GM18498 (cell line): ENCODE measurements at regions not wholly inside any gene's neighbourhood (a gene's known extent, or its start where the extent isn't known, plus 50 kb on each side); places are given as distances from the start of the nearest gene placed in this dataset.

Source experiments
- ATAC-seq: cut with Tn5 transposase; IDR thresholded peaks from one replicate; pipeline ENCODE4 v1.9.1; 2021; ENCODE audit warnings: mild to moderate bottlenecking, moderate library complexity; ENCODE audit not compliant: unreplicated experiment

DNA sequence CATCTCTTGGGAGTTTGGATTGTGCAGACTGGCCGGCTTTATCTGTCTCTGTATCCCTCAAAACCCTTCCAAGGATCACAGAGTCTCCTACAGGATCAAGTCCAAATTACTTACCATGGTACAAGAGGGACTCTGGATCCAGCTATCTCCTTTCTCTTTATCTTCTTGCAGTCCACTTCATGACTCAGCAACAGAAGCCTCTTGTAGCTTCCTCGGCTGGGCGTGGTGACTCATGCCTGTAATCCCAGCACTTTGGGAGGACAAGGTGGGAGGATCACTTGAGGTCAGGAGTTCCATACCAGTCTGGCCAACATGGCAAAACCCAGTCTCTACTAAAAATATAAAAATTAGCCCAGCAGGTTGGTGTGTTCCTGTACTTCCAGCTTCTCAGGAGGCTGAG is 189.7 kb downstream of the BCAT1 start:
- no peak for ATAC-seq

- ATAC-seq, result no peak
These were observed 192.3 kb downstream of the BCAT1 start for GRCh38 chr12:24756479-24757024.

- ATAC-seq, result no peak
These were observed 193.9 kb downstream of the BCAT1 start for GRCh38 chr12:24754690-24755638.

DNA sequence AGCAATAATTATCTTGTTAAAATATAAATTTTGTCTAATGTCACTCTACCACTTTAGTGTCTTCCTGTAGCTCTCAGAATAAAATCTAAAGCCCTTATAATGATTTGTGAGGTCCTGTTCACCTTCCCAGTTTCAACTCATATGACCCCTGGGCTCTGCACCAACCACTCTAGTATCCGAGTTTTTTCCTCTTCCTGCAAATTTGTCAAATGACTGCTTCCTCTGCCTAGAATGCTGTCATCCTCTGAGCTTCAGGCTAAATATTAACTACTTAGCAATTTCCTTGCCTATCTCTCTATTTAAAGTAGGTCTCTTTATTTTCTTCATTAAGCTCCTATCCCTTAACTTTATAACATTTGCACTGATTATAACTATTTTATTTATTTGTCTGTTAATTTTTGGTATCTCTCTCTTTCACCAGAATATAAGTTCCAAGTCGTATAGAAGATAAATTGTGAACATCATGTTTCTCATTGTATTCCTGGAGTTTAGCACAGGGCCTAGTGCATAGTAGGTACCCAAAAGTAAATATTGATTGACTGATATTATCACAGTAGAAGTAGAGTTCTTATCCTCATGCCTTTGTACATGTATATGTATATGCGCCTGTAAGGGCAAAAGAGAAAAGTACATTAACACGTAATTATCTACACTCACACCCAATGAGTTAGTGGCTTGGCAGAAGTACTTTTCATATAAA is 196.0 kb downstream of the BCAT1 start:
- no peak for ATAC-seq

DNA sequence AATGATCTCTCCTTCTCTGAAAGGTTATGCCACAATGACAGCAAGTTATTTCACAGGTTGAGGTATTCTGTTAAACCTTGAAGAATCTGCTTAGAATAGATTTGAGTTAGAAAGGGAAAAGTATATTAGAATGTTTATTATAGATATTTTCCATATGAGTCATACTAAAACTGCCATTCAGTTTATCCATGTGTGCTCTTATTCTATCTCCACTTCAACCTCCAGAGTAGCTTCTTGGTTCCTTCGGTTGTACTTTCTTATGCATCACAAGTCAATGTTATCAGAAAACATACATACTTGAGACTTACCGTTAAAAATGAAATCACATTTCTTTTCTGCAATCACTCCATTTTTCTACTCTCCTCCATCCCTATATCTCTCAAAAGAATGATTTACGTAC is 197.7 kb downstream of the BCAT1 start:
- ATAC-seq, result no peak

DNA sequence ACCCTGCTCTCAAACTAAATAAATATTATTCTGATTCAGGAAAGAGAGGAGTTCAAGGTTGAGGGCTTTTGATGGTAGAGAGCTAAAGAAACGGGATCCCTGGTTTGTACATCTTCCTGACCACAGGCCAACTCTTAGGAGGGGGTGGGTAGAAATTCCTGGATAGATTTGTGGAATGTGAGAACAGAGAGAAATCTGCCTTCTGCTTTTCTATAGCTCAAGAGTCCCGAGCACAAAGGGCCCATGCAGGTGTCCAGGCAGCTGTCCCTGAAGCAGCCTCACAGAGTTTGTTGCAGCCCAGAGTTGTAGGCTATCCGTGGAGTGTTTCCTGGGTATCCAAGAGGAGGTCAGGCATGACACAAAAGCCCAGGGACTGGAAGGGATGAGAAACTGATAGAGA is 198.6 kb downstream of the BCAT1 start:
- no peak for ATAC-seq

GRCh38 chr12:24749171-24749570 is 199.7 kb downstream of the BCAT1 start:
- ATAC-seq, result no peak

GRCh38 chr12:24748326-24748725 is 200.6 kb downstream of the BCAT1 start:
- ATAC-seq, result no peak

DNA sequence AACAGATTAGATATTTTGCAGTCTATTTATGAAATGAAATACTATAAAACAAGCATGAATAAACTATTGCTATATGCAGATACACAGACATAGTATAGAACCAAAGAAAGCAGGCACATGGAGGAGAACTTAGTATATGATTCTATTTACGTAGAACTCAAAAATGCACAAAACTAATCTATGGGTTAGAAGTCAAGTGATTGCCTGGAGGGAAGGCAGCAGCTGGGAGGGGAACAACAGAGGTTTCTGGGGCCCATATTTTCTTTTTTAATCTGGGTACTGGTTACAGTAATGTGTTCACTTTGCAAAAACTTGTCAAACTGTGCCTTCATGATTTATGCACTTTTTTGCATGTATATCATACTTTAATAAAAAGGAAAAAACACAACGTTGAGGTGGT is 202.0 kb downstream of the BCAT1 start:
- no peak for ATAC-seq

- no peak for ATAC-seq
These were observed 202.8 kb downstream of the BCAT1 start for GRCh38 chr12:24746006-24746671.

- ATAC-seq, result no peak
These were observed 204.7 kb downstream of the BCAT1 start for GRCh38 chr12:24743941-24744793.

DNA sequence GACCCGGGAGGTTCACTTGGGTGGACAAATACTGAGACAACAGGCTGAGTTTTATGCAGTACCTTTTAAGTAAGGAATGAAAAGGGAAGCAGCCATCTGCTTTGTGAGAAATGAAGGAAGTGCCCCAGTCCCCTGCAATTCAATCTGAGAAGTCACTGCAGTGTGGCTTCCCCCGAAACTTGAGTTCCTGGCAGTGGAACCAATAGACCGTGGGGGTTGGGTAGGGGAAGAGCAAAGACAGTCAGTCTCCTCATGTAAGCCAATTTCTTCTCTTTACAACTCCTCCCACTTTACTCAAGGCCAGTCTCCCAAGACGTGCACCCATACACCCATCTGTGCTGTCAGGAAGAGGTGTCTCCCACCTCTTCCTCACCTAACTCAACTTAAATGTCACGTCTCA is 206.5 kb downstream of the BCAT1 start:
- ATAC-seq, result peak; percentile 83

- ATAC-seq, result peak; percentile 52
These were observed 207.7 kb downstream of the BCAT1 start for GRCh38 chr12:24741216-24741615.

DNA sequence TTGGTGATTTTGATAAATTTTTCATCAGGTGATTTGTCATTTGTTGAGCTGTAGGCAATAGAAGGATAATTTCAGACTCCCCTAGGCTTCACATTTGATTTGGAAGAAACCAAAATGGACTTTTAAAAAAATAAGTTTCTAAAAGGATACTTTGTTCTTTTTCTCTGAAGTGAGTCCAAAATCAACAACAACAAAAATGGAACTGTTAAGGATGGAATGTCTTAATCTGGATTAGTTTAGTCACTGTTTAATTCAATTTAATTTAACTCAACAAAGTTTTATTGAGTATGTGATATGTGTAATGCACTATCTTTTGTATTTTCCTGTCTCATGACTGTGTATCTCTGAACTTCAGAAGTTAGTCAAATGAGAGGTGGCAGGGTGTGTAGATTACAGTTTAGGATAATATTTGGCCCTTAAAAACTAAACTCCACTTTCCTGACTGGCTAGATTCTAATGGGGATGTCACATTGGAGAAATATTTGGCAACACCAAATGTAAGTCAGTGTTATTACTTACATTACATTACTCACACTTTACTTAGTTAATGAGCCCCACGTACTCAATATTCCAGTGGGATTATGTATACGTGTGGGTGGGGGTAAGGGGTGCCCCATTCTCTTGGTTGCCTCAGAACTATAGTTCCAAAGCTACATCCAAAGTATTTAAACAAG is 209.7 kb downstream of the BCAT1 start:
- ATAC-seq, result no peak

DNA sequence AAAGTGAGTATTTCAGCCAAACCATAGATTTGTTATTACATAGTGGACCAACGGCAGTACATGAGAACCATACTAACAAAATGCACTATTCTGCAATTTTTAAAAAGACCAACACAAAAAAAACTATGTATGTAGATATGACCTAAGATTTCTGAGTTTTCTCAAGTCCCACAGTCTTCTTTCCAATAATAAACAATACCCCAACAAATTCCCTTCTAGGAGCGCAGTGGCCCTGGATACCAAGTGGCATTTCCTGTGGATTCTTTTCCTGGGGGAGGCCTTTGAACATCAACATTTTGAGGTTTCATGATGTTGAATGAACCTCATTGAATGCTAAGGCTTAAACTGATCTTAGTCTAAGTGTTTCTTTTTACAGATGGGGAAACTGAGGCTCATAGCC is 210.5 kb downstream of the BCAT1 start:
- ATAC-seq, result no peak

DNA sequence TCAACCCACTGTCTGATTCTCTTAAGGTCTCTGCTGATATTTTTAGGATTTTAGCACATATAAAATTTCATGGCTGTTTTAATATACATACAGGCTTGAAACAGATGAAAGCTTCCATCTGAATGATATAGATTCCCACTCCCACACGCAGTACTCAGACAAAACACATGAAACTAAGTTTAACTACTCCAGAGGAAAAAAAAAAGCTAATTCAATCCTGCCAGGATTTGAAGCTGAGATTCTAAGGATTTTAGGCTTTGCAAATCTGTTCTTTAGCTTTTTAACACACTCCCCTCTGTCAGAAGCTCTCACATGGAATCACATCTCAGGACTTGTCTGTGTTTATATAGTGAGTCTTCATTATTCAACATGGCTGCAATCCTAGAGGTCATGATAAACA is 217.3 kb downstream of the BCAT1 start:
- no peak for ATAC-seq

GRCh38 chr12:24730489-24730896 is 218.4 kb downstream of the BCAT1 start:
- no peak for ATAC-seq

GRCh38 chr12:24728826-24729225 is 220.1 kb downstream of the BCAT1 start:
- ATAC-seq, result no peak

GRCh38 chr12:24728366-24728765 is 220.5 kb downstream of the BCAT1 start:
- ATAC-seq, result no peak

GRCh38 chr12:24725616-24726015 is 223.3 kb downstream of the BCAT1 start:
- ATAC-seq, result no peak
